BJ (cell line): ENCODE measurements at regions not wholly inside any gene's neighbourhood (a gene's known extent, or its start where the extent isn't known, plus 50 kb on each side); places are given as distances from the start of the nearest gene placed in this dataset.

ENCODE experiments used
- CTCF ChIA-PET: fragments of 350-600 bp; formaldehyde crosslinking; extraction: SDS; loops from one replicate; lab custom pipeline; 2021; ENCODE audit warnings: antibody characterized with exemption, inconsistent platforms; lab: Yijun Ruan, JAX
- POLR2A ChIA-PET: fragments of 300-600 bp; sonication (Branson Sonifier 250); formaldehyde crosslinking; extraction: SDS; loops from one replicate; lab custom pipeline; 2021; ENCODE audit warnings: antibody characterized with exemption; lab: Charles Lee
- DNase-seq: peaks from one replicate; pipeline ENCODE4 v3.0.0-alpha.2; 2011; ENCODE audit warnings: low read depth
- H3K27me3 ChIP-seq: 2 replicates; pipeline ENCODE4 v1.6.0; 2011; ENCODE audit warnings: low read length; ENCODE audit not compliant: control insufficient read depth, insufficient read depth
- H3K36me3 ChIP-seq: 2 replicates; pipeline ENCODE4 v1.5.1; 2011; ENCODE audit warnings: low read length; ENCODE audit not compliant: control insufficient read depth, insufficient read depth
- H3K4me3 ChIP-seq: 2 replicates; pipeline ENCODE4 v1.5.1; 2011; ENCODE audit warnings: low read depth, mild to moderate bottlenecking, control low read depth, low read length
- CTCF ChIP-seq: IDR thresholded peaks from 2 replicates; pipeline ENCODE4 v1.5.1; 2011; ENCODE audit warnings: low read depth, mild to moderate bottlenecking, control low read depth, inconsistent platforms, low read length, moderate library complexity; ENCODE audit not compliant: insufficient read depth

GRCh38 chr1:104100115-104100514 is 350.4 kb downstream of the AMY1C start:
- DNase-seq = no peak
- Histone ChIP-seq H3K4me3 (no peak overlapping the region), H3K27me3 (no peaks in the 10 kb centered on the region), H3K36me3 (no peaks in the 10 kb centered on the region)
- POLR2A ChIA-PET = no interaction called here
- TF ChIP-seq CTCF = no peak
- CTCF ChIA-PET = no interaction called here

DNA sequence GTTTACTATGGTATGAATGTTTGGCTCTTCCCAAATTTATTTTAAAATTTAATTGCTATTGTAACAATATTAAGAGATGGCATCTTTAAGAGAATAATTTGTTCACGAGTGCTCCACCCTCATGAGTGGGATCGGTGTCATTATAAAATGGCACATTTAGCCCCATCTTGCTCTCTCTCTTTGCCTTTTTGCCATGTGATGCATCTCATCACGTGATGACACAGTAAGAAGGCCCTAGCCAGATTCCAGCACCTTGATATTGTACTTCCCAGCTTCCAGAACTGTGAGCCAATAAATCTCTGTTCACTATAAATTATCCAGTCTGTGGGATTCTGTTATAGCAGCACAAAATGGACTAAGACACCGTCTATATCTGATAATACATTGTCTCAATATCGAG is 355.8 kb downstream of the AMY1C start:
- Histone ChIP-seq H3K27me3 (no peaks in the 10 kb centered on the region), H3K4me3 (no peak overlapping the region), H3K36me3 (no peaks in the 10 kb centered on the region)
- ChIA-PET POLR2A (no interaction called here), CTCF (no interaction called here)
- no peak for TF ChIP-seq CTCF
- no peak for DNase-seq

- TF ChIP-seq CTCF = no peak
- Histone ChIP-seq H3K27me3 (no peaks in the 10 kb centered on the region), H3K4me3 (no peak overlapping the region), H3K36me3 (no peaks in the 10 kb centered on the region)
- CTCF ChIA-PET = no interaction called here
- POLR2A ChIA-PET = no interaction called here
- no peak for DNase-seq
Observed at GRCh38 chr1:104120525-104120924, 370.8 kb downstream of the AMY1C start.

DNA sequence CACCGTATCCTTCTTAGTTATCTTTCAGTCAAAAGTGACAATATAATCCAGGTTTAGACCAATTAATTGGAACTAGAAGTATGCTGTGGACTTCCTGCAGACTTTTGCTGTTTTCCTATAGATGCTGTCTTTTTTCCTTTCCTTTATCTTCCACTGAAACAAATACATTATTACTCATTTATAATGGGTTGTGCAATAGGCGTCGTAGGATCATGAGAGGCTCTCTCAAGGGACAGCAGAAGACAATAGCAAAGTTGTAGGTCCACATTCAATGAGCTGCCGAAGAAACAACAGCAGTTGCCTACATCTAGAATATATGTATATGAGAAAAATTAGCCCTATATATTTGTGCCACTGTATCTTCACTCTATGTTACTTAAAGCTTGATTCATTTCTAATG is 371.6 kb downstream of the AMY1C start:
- DNase-seq = no peak
- no peak overlapping the region for H3K4me3 ChIP-seq
- ChIA-PET POLR2A (no interaction called here), CTCF (no interaction called here)
- no peak for TF ChIP-seq CTCF
- no peaks in the 10 kb centered on the region for H3K27me3 ChIP-seq
- H3K36me3 ChIP-seq = no peaks in the 10 kb centered on the region

GRCh38 chr1:104125266-104125665 is 375.6 kb downstream of the AMY1C start:
- H3K36me3 ChIP-seq = no peaks in the 10 kb centered on the region
- no peaks in the 10 kb centered on the region for H3K27me3 ChIP-seq
- DNase-seq = no peak
- no peak for TF ChIP-seq CTCF
- no peak overlapping the region for H3K4me3 ChIP-seq
- ChIA-PET CTCF (no interaction called here), POLR2A (no interaction called here)
